Thoracic aorta (tissue), 2 donors: ENCODE measurements at regions not wholly inside any gene's neighbourhood (a gene's known extent, or its start where the extent isn't known, plus 50 kb on each side); places are given as distances from the start of the nearest gene placed in this dataset.

Experiments
- ATAC-seq: fragments of 150-250 bp; one replicate; pipeline ENCODE4 v1.8.0; 2017; ENCODE audit warnings: low read depth; ENCODE audit not compliant: insufficient number of reproducible peaks, low FRiP score
- DNase-seq: peaks from one replicate; pipeline ENCODE4 v3.0.0-alpha.2; 2020; ENCODE audit warnings: low spot score
- H3K27ac ChIP-seq, 2 donors: fragments of 200-600 bp; sonication (generic); 1 replicate in 1 of 2; 2 replicates in 1 of 2; pipeline ENCODE4 v1.5.1; 2016; ENCODE audit warnings: mild to moderate bottlenecking in 2 of 2, moderate library complexity in 2 of 2
- H3K27me3 ChIP-seq: fragments of 200-600 bp; sonication (generic); replicated peaks from 2 replicates; pipeline ENCODE4 v1.6.0; 2016; ENCODE audit warnings: mild to moderate bottlenecking; ENCODE audit not compliant: insufficient read depth
- H3K36me3 ChIP-seq: fragments of 200-600 bp; sonication (generic); one replicate; pipeline ENCODE4 v1.5.1; 2016
- H3K4me1 ChIP-seq, 2 donors: fragments of 200-600 bp; sonication (generic); 1 replicate in 1 of 2; 2 replicates in 1 of 2; pipeline versions ENCODE4 v1.5.1 to v1.6.0; 2016; ENCODE audit warnings: low read depth in 2 of 2, mild to moderate bottlenecking in 1 of 2; ENCODE audit not compliant: control insufficient read depth in 1 of 2
- H3K4me3 ChIP-seq: fragments of 200-600 bp; sonication (generic); 2 replicates; pipeline ENCODE4 v1.5.1; 2016; ENCODE audit warnings: mild to moderate bottlenecking
- H3K9me3 ChIP-seq: fragments of 200-600 bp; sonication (generic); 2 replicates; pipeline ENCODE4 v1.5.1; 2016
- TF ChIP-seq, protein P1 (sequence below): fragments of 200-600 bp; sonication (generic); IDR thresholded peaks from one replicate; pipeline ENCODE4 v1.5.1; 2019; ENCODE audit warnings: antibody characterized with exemption

DNA sequence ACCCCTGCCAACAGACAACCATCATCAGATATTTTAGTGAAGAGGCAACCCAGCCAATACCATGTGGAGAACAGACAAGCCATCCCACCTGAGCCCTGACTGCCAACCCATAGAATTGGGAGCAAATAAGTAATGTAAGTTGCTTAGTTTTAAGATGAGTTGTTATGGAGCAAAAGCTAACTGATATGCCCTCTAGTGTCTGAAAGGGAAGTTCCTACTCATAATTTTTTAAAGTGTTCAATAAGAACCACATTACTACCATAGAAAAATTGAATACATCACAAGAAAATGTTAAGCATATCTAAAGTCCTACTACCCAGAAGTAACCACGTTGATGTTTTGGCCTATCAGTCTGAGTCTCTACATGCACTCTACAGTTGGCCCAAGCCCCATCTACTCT, 50.8 kb upstream of the SLC36A4 start:
- Histone ChIP-seq H3K4me3 (no peak overlapping the region), H3K4me1 (peaks cover 9 to 25% of the 10 kb centered on the region in 2 donors), H3K9me3 (no peaks in the 10 kb centered on the region), H3K36me3 (no peaks in the 10 kb centered on the region), H3K27ac (peak overlapping the region in 1 of 2 donors; percentile 45), H3K27me3 (no peaks in the 10 kb centered on the region)
- TF ChIP-seq, protein P1, sequence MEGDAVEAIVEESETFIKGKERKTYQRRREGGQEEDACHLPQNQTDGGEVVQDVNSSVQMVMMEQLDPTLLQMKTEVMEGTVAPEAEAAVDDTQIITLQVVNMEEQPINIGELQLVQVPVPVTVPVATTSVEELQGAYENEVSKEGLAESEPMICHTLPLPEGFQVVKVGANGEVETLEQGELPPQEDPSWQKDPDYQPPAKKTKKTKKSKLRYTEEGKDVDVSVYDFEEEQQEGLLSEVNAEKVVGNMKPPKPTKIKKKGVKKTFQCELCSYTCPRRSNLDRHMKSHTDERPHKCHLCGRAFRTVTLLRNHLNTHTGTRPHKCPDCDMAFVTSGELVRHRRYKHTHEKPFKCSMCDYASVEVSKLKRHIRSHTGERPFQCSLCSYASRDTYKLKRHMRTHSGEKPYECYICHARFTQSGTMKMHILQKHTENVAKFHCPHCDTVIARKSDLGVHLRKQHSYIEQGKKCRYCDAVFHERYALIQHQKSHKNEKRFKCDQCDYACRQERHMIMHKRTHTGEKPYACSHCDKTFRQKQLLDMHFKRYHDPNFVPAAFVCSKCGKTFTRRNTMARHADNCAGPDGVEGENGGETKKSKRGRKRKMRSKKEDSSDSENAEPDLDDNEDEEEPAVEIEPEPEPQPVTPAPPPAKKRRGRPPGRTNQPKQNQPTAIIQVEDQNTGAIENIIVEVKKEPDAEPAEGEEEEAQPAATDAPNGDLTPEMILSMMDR: no peak
- ATAC-seq (no peak), DNase-seq (no peak)

DNA sequence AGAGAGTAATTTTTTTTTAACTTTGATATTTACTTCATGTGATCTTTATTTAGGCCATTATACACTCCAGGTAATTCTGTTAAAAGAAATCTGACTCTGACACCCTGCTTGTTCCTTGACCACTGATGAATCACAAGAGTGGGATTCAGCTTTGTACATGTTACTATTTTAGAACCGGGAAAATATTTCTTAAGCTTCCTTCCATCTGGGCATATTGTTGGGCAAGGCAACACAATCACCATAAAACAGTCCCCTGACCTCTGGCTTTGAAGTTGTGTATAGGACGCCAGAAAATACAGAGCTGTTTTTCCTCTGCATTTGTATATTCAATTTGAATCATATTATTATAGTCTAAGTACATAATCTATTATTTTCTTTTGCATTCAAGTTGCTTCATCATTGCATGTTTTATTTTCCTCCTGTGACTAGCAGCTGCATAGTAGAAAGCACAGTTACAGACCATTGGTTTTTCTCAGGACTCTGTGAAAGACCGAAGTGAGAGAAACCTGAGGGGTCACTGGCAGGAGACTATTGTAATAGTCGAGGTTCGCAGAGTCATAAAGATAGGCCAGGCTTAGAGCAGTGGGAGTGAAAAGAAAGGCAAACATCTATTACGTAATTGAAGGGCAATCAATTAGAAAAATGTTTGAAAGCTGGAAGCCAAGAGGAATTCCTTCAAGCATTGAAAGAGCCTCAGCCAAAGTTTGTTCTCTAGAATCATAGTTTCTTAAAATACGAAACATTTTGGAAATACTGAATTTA, 51.8 kb upstream of the SLC36A4 start:
- ATAC-seq: peak; percentile 55
- Histone ChIP-seq H3K27ac (peak overlapping the region; percentile 44 to 45), H3K36me3 (no peaks in the 10 kb centered on the region), H3K4me3 (no peak overlapping the region), H3K9me3 (no peaks in the 10 kb centered on the region), H3K4me1 (peaks cover 9 to 25% of the 10 kb centered on the region in 2 donors), H3K27me3 (no peaks in the 10 kb centered on the region)
- TF ChIP-seq, protein P1: no peak
- DNase-seq: no peak

DNA sequence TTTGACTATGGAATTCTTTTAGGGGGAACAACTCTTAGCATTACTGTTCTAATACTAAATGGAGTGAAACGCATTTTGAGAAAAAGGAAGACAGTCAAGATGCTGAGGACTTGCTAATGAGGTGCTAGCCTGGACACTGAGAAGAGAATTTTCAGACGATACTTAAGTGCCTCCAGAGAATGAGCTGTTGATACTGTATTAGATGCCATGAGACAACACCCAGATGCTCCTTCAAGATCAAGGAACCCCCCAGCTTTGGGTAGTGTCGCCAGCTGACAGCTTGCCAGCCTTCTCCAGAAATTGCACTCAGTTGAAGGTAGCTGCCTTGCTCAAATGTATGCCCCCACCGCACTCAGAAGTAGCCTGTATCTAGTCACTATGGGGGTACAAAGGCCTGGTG, 52.5 kb upstream of the SLC36A4 start:
- no peaks in the 10 kb centered on the region for H3K36me3 ChIP-seq
- H3K27me3 ChIP-seq: no peaks in the 10 kb centered on the region
- TF ChIP-seq, protein P1: no peak
- H3K27ac ChIP-seq: peak overlapping the region in 1 of 2 donors; percentile 45
- H3K4me3 ChIP-seq: no peak overlapping the region
- ATAC-seq (no peak), DNase-seq (no peak)
- no peaks in the 10 kb centered on the region for H3K9me3 ChIP-seq
- peaks cover 9 to 25% of the 10 kb centered on the region in 2 donors for H3K4me1 ChIP-seq

DNA sequence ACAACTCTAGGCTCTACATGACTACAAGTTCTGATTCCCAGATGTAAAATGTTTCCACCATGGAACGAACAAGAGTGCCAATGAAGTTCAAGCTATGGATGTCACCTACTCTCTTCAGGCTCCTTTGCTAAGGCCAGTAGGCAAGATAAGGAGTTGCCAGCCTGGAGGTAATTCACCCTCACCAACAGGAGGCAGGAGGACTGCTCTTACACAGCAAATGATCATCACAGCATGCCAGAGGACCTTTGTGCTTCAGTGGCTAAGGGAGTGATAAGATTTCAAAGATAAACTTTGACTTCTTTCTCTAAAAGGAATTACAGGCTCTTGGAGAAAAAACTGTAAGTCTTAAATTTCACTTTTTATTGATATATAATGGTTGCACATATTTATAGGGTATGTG, 54.1 kb upstream of the SLC36A4 start:
- DNase-seq (no peak), ATAC-seq (no peak)
- TF ChIP-seq, protein P1: no peak
- Histone ChIP-seq H3K4me3 (no peak overlapping the region), H3K27me3 (no peaks in the 10 kb centered on the region), H3K27ac (no peak overlapping the region), H3K36me3 (no peaks in the 10 kb centered on the region), H3K9me3 (no peaks in the 10 kb centered on the region), H3K4me1 (peaks cover 9 to 25% of the 10 kb centered on the region in 2 donors)

DNA sequence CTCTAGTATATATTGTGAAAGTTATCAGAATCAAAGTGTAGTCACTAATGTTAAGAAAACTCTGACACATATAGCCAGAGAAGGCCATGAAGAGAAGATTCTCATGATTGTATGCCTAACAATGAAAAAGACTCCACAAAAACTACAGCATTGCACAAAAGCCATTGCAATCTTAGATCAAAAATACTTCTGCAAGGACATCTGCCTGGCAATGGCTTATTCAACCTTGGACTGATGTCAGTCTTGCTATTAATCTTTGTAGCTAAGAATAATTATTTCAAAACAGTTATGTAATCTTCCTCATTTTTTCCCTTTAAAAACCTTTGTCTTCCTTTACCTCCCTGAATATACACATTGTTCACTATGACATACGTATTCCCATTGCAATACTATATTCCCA, 55.3 kb upstream of the SLC36A4 start:
- Histone ChIP-seq H3K9me3 (no peaks in the 10 kb centered on the region), H3K27me3 (no peaks in the 10 kb centered on the region), H3K36me3 (no peaks in the 10 kb centered on the region), H3K27ac (no peak overlapping the region), H3K4me3 (no peak overlapping the region), H3K4me1 (peaks cover 9 to 25% of the 10 kb centered on the region in 2 donors)
- TF ChIP-seq, protein P1: no peak
- ATAC-seq (no peak), DNase-seq (no peak)
